ENCODE measurements at regions not wholly inside any gene's neighbourhood (a gene's known extent, or its start where the extent isn't known, plus 50 kb on each side); places are given as distances from the start of the nearest gene placed in this dataset.

DNA sequence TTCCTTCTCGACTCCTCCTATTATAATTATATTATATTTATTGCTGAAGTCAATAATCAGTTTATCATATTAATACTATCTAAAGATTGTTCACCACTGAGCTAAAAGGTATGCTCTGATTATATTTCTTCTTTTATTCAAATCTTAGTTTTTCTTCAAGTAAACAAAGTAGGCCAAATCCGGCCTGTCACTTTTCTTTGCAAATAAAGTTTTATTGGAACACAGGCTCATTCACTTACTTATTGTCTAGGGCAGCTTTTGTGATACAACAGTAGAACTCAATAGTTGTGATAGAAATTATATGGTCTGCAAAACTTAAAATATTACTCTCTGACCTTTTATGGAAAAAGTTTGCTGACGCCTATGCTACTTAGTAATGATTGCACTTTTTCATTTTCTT, 92.4 kb upstream of the DNAJC19 start:
- Histone ChIP-seq H3K27ac (no peak overlapping the region), H3K36me3 (ENCODE audit: low read depth, missing control alignments) (no peaks in the 10 kb centered on the region), H3K4me3 (no peak overlapping the region), H3K27me3 (no peaks in the 10 kb centered on the region), H3K9me3 (no peaks in the 10 kb centered on the region), H3K4me1 (no peaks in the 10 kb centered on the region)
- intact Hi-C loops (cut with DNase I; ENCODE audit: low total_unique reads): no loop called here
- 89 to 93% methylated on average over 3 of the region's 3 CpGs for WGBS, 2 donors
- TF ChIP-seq, protein P1, sequence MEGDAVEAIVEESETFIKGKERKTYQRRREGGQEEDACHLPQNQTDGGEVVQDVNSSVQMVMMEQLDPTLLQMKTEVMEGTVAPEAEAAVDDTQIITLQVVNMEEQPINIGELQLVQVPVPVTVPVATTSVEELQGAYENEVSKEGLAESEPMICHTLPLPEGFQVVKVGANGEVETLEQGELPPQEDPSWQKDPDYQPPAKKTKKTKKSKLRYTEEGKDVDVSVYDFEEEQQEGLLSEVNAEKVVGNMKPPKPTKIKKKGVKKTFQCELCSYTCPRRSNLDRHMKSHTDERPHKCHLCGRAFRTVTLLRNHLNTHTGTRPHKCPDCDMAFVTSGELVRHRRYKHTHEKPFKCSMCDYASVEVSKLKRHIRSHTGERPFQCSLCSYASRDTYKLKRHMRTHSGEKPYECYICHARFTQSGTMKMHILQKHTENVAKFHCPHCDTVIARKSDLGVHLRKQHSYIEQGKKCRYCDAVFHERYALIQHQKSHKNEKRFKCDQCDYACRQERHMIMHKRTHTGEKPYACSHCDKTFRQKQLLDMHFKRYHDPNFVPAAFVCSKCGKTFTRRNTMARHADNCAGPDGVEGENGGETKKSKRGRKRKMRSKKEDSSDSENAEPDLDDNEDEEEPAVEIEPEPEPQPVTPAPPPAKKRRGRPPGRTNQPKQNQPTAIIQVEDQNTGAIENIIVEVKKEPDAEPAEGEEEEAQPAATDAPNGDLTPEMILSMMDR (IDR thresholded peaks at IDR 0.05): no peak
- no peak for TF ChIP-seq POLR2A (IDR thresholded peaks at IDR 0.05)
- DNase-seq: no peak

DNA sequence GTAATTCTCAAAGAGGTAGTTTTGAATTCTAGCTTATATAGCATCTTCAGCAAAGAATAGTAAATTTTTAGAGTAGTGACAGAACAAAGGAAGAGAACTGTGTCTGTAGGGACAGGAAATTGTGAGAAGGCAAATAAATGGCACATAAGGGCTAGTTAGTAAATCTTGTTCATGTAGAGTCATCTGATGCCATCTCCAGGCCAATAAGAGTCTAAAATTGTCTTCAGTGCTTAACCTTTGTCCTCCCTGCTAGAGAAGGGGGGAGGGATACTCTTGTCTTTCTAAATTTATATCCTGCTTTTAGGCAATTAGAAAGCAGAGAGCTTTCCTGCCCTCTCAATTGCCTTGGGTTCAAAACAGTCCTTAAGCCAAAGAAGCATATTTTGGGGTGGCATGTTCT, 87.0 kb upstream of the DNAJC19 start:
- Histone ChIP-seq H3K27me3 (no peaks in the 10 kb centered on the region), H3K36me3 (ENCODE audit: low read depth, missing control alignments) (no peaks in the 10 kb centered on the region), H3K4me1 (no peaks in the 10 kb centered on the region), H3K27ac (no peak overlapping the region), H3K9me3 (no peaks in the 10 kb centered on the region), H3K4me3 (no peak overlapping the region)
- TF ChIP-seq, protein P1 (IDR thresholded peaks at IDR 0.05): no peak
- no peak for TF ChIP-seq POLR2A (IDR thresholded peaks at IDR 0.05)
- no peak for DNase-seq
- intact Hi-C loops (cut with DNase I; ENCODE audit: low total_unique reads): no loop called here

DNA sequence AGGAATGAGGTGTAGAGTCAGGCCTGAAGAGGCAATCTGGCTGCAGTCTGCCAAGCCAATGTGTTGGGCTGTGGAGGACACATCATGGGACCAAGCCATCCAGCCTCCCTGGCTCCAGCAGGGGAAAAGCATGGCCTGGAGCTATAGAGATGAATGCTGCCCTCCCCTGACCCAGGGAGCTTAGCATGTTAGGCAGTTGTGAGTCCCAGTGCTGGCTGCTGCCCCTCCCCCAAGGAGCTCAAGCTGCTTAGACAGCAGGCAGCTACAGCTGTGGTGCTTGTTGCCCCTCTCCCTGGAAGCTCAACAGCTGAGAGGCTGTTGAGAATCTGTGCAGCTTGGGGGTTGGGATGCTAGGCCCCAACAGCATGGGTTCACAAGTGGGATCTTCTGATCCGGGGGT, 85.6 kb upstream of the DNAJC19 start:
- DNase-seq: no peak
- TF ChIP-seq, protein P1 (IDR thresholded peaks at IDR 0.05): no peak
- TF ChIP-seq POLR2A (IDR thresholded peaks at IDR 0.05): no peak
- WGBS, 2 donors: 90 to 100% methylated on average over 1 of the region's 1 CpG
- H3K36me3 ChIP-seq (ENCODE audit: low read depth, missing control alignments): no peaks in the 10 kb centered on the region
- no peak overlapping the region for H3K27ac ChIP-seq
- no peaks in the 10 kb centered on the region for H3K27me3 ChIP-seq
- no peaks in the 10 kb centered on the region for H3K9me3 ChIP-seq
- H3K4me1 ChIP-seq: no peaks in the 10 kb centered on the region
- H3K4me3 ChIP-seq: no peak overlapping the region
- intact Hi-C loops (cut with DNase I; ENCODE audit: low total_unique reads): no loop called here

DNA sequence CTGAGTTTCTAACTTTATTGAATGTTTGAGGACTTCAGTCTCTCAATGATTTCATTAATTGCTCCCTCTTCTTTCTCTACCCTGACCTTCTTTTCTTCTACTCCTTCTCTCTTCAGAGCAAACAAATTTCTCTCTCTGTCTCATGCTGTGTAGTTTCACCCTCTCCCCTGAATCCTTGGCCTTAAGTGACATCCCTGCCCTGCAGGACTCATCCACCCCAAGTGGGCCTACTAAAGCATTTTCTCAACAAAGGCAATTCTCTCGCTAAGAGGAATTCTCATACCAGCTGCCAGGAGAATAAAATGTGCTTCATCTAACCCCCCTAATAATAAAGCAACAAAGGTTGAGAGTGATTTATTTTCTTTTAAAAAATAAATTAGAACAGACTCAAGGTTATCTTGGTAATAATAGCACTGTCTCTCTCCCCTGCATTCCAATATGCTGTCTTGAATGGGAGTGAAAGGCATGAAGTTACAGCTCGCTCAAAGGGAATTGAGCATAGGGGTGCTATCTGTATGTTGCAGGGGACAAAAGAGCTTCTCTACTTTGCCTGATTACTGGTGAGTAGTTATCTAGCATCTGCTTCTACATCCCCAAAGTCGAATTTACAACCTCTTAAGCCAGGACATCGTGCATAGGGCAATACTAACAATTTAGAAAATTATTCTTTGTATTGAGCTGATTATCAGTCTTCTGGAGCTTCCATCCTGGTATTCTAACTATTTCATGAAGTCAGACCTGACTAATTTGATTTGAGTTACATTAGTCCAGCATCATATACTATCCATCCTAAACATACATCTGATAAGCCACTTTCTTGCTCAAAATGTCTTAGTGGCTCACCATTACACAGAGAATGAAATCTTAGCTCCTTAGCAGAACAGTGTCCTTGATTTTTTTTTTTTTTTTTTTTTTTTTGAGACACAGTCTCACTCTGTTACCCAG, 76.9 kb upstream of the DNAJC19 start:
- WGBS, 2 donors: 26 to 35% methylated on average over 4 of the region's 4 CpGs
- intact Hi-C loops (cut with DNase I; ENCODE audit: low total_unique reads): no loop called here
- no peak overlapping the region for H3K27ac ChIP-seq
- no peaks in the 10 kb centered on the region for H3K4me1 ChIP-seq
- no peak overlapping the region for H3K4me3 ChIP-seq
- DNase-seq: no peak
- TF ChIP-seq, protein P1 (IDR thresholded peaks at IDR 0.05): no peak
- no peak for TF ChIP-seq POLR2A (IDR thresholded peaks at IDR 0.05)
- H3K36me3 ChIP-seq (ENCODE audit: low read depth, missing control alignments): no peaks in the 10 kb centered on the region
- no peaks in the 10 kb centered on the region for H3K27me3 ChIP-seq
- no peaks in the 10 kb centered on the region for H3K9me3 ChIP-seq

Measured in testis (tissue), 2 donors.